CD4-positive, CD25-positive, alpha-beta regulatory T cell (primary cell): ENCODE measurements at regions not wholly inside any gene's neighbourhood (a gene's known extent, or its start where the extent isn't known, plus 50 kb on each side); places are given as distances from the start of the nearest gene placed in this dataset.
"Not testable (repeated sequence)": the region's sequence is repeated elsewhere in the genome, so short reads cannot be mapped to it uniquely, and the experiment has no call there.

Source experiments
- ATAC-seq, 2 donors: fragments of 150-1000 bp; cut with Tn5 transposase; one replicate each; pipeline ENCODE4 v1.10.0; 2021; ENCODE audit warnings: low read depth in 2 of 2, moderate number of reproducible peaks in 2 of 2, moderate library complexity in 1 of 2
- DNase-seq, 3 donors: peaks; one replicate each; pipeline versions ENCODE4 v3.0.0 to v3.0.0-alpha.2; 2012 to 2022; ENCODE audit warnings: mixed read lengths in 1 of 3
- H3K27ac ChIP-seq: one replicate; pipeline ENCODE4 v1.7.0; 2013; ENCODE audit warnings: mild to moderate bottlenecking, low read length; ENCODE audit not compliant: insufficient read depth, poor library complexity, severe bottlenecking
- H3K27me3 ChIP-seq: one replicate; pipeline ENCODE4 v1.7.0; 2013; ENCODE audit warnings: low read length; ENCODE audit not compliant: control insufficient read depth, insufficient read depth
- H3K36me3 ChIP-seq: one replicate; pipeline ENCODE4 v1.7.0; 2013; ENCODE audit warnings: mild to moderate bottlenecking, low read length, moderate library complexity; ENCODE audit not compliant: control insufficient read depth, insufficient read depth
- H3K4me1 ChIP-seq: 2 replicates; pipeline ENCODE4 v1.7.0; 2013; ENCODE audit warnings: mild to moderate bottlenecking, low read length; ENCODE audit not compliant: insufficient read depth, control insufficient read depth, poor library complexity, severe bottlenecking
- H3K4me3 ChIP-seq: one replicate; pipeline ENCODE4 v1.7.0; 2013; ENCODE audit warnings: low read depth, mild to moderate bottlenecking, low read length, moderate library complexity
- H3K9me3 ChIP-seq, 2 experiments: 1 replicate in 1 of 2; 2 replicates in 1 of 2; pipeline ENCODE4 v1.7.0; 2013; ENCODE audit warnings: low read length in 2 of 2, mild to moderate bottlenecking in 1 of 2, moderate library complexity in 1 of 2; ENCODE audit not compliant: control insufficient read depth in 2 of 2
- H3K27ac Mint-ChIP-seq, 3 donors: one replicate each; pipeline ENCODE4 v1.8.0; 2020 to 2022; ENCODE audit warnings: mild to moderate bottlenecking in 3 of 3, mixed read lengths in 3 of 3, moderate library complexity in 2 of 3
- H3K27me3 Mint-ChIP-seq: one replicate; pipeline ENCODE4 v1.8.0; 2022; ENCODE audit warnings: mild to moderate bottlenecking, mixed read lengths
- H3K36me3 Mint-ChIP-seq: one replicate; pipeline ENCODE4 v1.8.0; 2020; ENCODE audit warnings: mixed read lengths
- H3K4me1 Mint-ChIP-seq, 4 donors: one replicate each; pipeline ENCODE4 v1.8.0; 2020 to 2022; ENCODE audit warnings: mixed read lengths in 4 of 4, mild to moderate bottlenecking in 1 of 4
- H3K4me3 Mint-ChIP-seq, 4 donors: one replicate each; pipeline ENCODE4 v1.8.0; 2020 to 2022; ENCODE audit warnings: mild to moderate bottlenecking in 4 of 4, mixed read lengths in 4 of 4, moderate library complexity in 3 of 4
- H3K9me3 Mint-ChIP-seq, 7 donors: one replicate each; pipeline ENCODE4 v1.8.0; 2020 to 2022; ENCODE audit warnings: mixed read lengths in 7 of 7, mild to moderate bottlenecking in 3 of 7, moderate library complexity in 2 of 7

GRCh38 chr14:105737504-105738246 lies 211.3 kb downstream of the TMEM121 start:
- Mint-ChIP-seq H3K27ac (no peak overlapping the region), H3K4me3 (no peak overlapping the region), H3K36me3 (no peaks in the 10 kb centered on the region), H3K4me1 (no peaks in the 10 kb centered on the region), H3K9me3 (peaks cover 0 to 4% (median 0%) of the 10 kb centered on the region in 7 donors), H3K27me3 (peaks cover 4% of the 10 kb centered on the region)
- Histone ChIP-seq H3K36me3 (no peaks in the 10 kb centered on the region), H3K9me3 (no peaks in the 10 kb centered on the region), H3K4me1 (no peaks in the 10 kb centered on the region), H3K27ac (no peak overlapping the region), H3K4me3 (no peak overlapping the region), H3K27me3 (no peaks in the 10 kb centered on the region)
- DNase-seq (no peak), ATAC-seq (no peak)

GRCh38 chr14:105738638-105739037 lies 212.3 kb downstream of the TMEM121 start:
- Histone ChIP-seq H3K9me3 (no peaks in the 10 kb centered on the region), H3K4me1 (no peaks in the 10 kb centered on the region), H3K36me3 (no peaks in the 10 kb centered on the region), H3K27ac (no peak overlapping the region), H3K4me3 (no peak overlapping the region), H3K27me3 (no peaks in the 10 kb centered on the region)
- H3K27ac Mint-ChIP-seq, result no peak overlapping the region
- ATAC-seq (no peak), DNase-seq (no peak)
- H3K4me1 Mint-ChIP-seq, result no peaks in the 10 kb centered on the region
- no peaks in the 10 kb centered on the region for H3K27me3 Mint-ChIP-seq
- peaks cover 0 to 2% (median 0%) of the 10 kb centered on the region in 7 donors for H3K9me3 Mint-ChIP-seq
- H3K36me3 Mint-ChIP-seq, result no peaks in the 10 kb centered on the region
- no peak overlapping the region for H3K4me3 Mint-ChIP-seq

GRCh38 chr14:105739331-105740102 lies 213.1 kb downstream of the TMEM121 start:
- Mint-ChIP-seq H3K4me3 (no peak overlapping the region), H3K9me3 (no peaks in the 10 kb centered on the region), H3K27me3 (no peaks in the 10 kb centered on the region), H3K4me1 (no peaks in the 10 kb centered on the region), H3K36me3 (no peaks in the 10 kb centered on the region), H3K27ac (no peak overlapping the region)
- Histone ChIP-seq H3K9me3 (no peaks in the 10 kb centered on the region), H3K4me1 (no peaks in the 10 kb centered on the region), H3K4me3 (no peak overlapping the region), H3K27ac (no peak overlapping the region), H3K36me3 (no peaks in the 10 kb centered on the region), H3K27me3 (no peaks in the 10 kb centered on the region)
- DNase-seq (no peak), ATAC-seq (no peak)

- not testable (repeated sequence) for H3K9me3 Mint-ChIP-seq, DNase-seq, H3K4me3 Mint-ChIP-seq, H3K9me3 ChIP-seq, H3K4me1 ChIP-seq, H3K27me3 Mint-ChIP-seq, H3K36me3 ChIP-seq, H3K4me3 ChIP-seq, ATAC-seq, H3K27me3 ChIP-seq, H3K4me1 Mint-ChIP-seq, H3K36me3 Mint-ChIP-seq, H3K27ac ChIP-seq, H3K27ac Mint-ChIP-seq
Measured at GRCh38 chr14:105740272-105740671, 213.9 kb downstream of the TMEM121 start.

GRCh38 chr14:105740961-105741360 lies 214.6 kb downstream of the TMEM121 start:
- not testable (repeated sequence) for DNase-seq, H3K4me1 Mint-ChIP-seq, H3K4me1 ChIP-seq, H3K36me3 ChIP-seq, H3K27ac ChIP-seq, H3K9me3 Mint-ChIP-seq, H3K36me3 Mint-ChIP-seq, H3K4me3 Mint-ChIP-seq, H3K9me3 ChIP-seq, H3K27me3 Mint-ChIP-seq, H3K4me3 ChIP-seq, ATAC-seq, H3K27ac Mint-ChIP-seq, H3K27me3 ChIP-seq

- not testable (repeated sequence) for H3K9me3 ChIP-seq, DNase-seq, H3K36me3 ChIP-seq, H3K27ac Mint-ChIP-seq, H3K27me3 Mint-ChIP-seq, H3K4me3 ChIP-seq, H3K27me3 ChIP-seq, H3K9me3 Mint-ChIP-seq, H3K4me1 ChIP-seq, ATAC-seq, H3K27ac ChIP-seq, H3K4me1 Mint-ChIP-seq, H3K36me3 Mint-ChIP-seq, H3K4me3 Mint-ChIP-seq
Measured at GRCh38 chr14:105741707-105742530, 215.5 kb downstream of the TMEM121 start.

GRCh38 chr14:105742531-105742848 lies 216.1 kb downstream of the TMEM121 start:
- ATAC-seq (no peak), DNase-seq (no peak)
- H3K27me3 Mint-ChIP-seq, result no peaks in the 10 kb centered on the region
- Histone ChIP-seq H3K27me3 (no peaks in the 10 kb centered on the region), H3K36me3 (no peaks in the 10 kb centered on the region), H3K4me3 (no peak overlapping the region), H3K27ac (no peak overlapping the region), H3K4me1 (no peaks in the 10 kb centered on the region), H3K9me3 (no peaks in the 10 kb centered on the region)
- no peak overlapping the region for H3K4me3 Mint-ChIP-seq
- no peaks in the 10 kb centered on the region for H3K9me3 Mint-ChIP-seq
- no peak overlapping the region for H3K27ac Mint-ChIP-seq
- no peaks in the 10 kb centered on the region for H3K4me1 Mint-ChIP-seq
- H3K36me3 Mint-ChIP-seq, result no peaks in the 10 kb centered on the region
